Tibial nerve (tissue), 3 donors: ENCODE measurements at regions not wholly inside any gene's neighbourhood (a gene's known extent, or its start where the extent isn't known, plus 50 kb on each side); places are given as distances from the start of the nearest gene placed in this dataset.

ENCODE experiments used
- POLR2A ChIP-seq, 2 donors: fragments of 450-650 bp; IDR thresholded peaks; one replicate each; pipeline ENCODE4 v1.6.1; 2017; ENCODE audit warnings: antibody characterized with exemption in 2 of 2, mild to moderate bottlenecking in 2 of 2, moderate library complexity in 2 of 2
- TF ChIP-seq, protein P1 (sequence below), 5 experiments: fragments of 200-600 bp in 3 of 5; fragments of 450-650 bp in 2 of 5; sonication (generic) in 3 of 5; IDR thresholded peaks; one replicate each; pipeline ENCODE4 v1.5.1; 2016 to 2019; ENCODE audit warnings: antibody characterized with exemption in 5 of 5, mild to moderate bottlenecking in 3 of 5, moderate library complexity in 2 of 5

DNA sequence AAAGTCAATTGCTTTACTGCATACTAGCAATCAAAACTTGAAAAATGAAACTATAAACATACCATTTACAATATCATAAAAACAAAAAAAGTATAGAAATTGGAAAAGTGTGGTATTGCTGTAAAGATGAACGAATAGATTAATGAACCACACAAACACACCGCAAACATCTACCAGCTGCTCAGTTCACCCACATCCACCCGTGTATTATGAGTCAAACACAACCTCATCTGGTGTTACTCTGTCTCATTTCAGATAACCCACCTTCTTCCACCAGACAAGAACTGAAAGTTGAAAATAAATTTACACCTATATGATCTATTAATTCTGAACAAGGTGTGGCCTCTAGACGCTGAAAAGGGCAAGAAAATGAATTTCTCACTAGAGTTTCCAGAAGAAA, 53.3 kb downstream of the BLID start:
- TF ChIP-seq, protein P1, sequence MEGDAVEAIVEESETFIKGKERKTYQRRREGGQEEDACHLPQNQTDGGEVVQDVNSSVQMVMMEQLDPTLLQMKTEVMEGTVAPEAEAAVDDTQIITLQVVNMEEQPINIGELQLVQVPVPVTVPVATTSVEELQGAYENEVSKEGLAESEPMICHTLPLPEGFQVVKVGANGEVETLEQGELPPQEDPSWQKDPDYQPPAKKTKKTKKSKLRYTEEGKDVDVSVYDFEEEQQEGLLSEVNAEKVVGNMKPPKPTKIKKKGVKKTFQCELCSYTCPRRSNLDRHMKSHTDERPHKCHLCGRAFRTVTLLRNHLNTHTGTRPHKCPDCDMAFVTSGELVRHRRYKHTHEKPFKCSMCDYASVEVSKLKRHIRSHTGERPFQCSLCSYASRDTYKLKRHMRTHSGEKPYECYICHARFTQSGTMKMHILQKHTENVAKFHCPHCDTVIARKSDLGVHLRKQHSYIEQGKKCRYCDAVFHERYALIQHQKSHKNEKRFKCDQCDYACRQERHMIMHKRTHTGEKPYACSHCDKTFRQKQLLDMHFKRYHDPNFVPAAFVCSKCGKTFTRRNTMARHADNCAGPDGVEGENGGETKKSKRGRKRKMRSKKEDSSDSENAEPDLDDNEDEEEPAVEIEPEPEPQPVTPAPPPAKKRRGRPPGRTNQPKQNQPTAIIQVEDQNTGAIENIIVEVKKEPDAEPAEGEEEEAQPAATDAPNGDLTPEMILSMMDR (IDR thresholded peaks at IDR 0.05) = no peak
- TF ChIP-seq POLR2A (IDR thresholded peaks at IDR 0.05) = no peak
